OCI-LY7 (cell line): ENCODE measurements at regions not wholly inside any gene's neighbourhood (a gene's known extent, or its start where the extent isn't known, plus 50 kb on each side); places are given as distances from the start of the nearest gene placed in this dataset.
"Not testable (repeated sequence)": the region's sequence is repeated elsewhere in the genome, so short reads cannot be mapped to it uniquely, and the experiment has no call there.

ENCODE experiments used
- BruUV-seq: library from RNA; stranded (reverse); fragments of 400-500 nt; replicated peaks from 2 replicates; lab custom pipeline; 2021; lab: Mats Ljungman, UMichigan
- CTCF ChIA-PET: fragments of 300-600 bp; sonication (Branson Sonifier 250); formaldehyde crosslinking; loops from one replicate; lab custom pipeline; 2022; ENCODE audit warnings: antibody characterized with exemption; ENCODE audit not compliant: unreplicated experiment; lab: Charles Lee
- POLR2A ChIA-PET: fragments of 300-600 bp; sonication (Branson Sonifier 250); formaldehyde crosslinking; loops from one replicate; lab custom pipeline; 2022; ENCODE audit warnings: antibody characterized with exemption; lab: Charles Lee
- DNase-seq: peaks from one replicate; pipeline ENCODE4 v3.0.0-alpha.2; 2015; ENCODE audit warnings: low spot score
- H2AFZ ChIP-seq: fragments of 200-600 bp; sonication (generic), shearing (Covaris generic); 2 replicates; pipeline ENCODE4 v1.6.1; 2014; ENCODE audit warnings: mild to moderate bottlenecking, antibody characterized with exemption, low read length, moderate library complexity
- H3K27ac ChIP-seq: fragments of 200-600 bp; sonication (generic); 2 replicates; pipeline ENCODE4 v1.5.1; 2014; ENCODE audit warnings: mixed run types, low read depth, mild to moderate bottlenecking, moderate library complexity, low read length, inconsistent platforms; ENCODE audit not compliant: poor library complexity, severe bottlenecking
- H3K36me3 ChIP-seq: fragments of 200-600 bp; sonication (generic); 2 replicates; pipeline ENCODE4 v1.6.1; 2014; ENCODE audit warnings: mild to moderate bottlenecking, antibody characterized with exemption, low read length, moderate library complexity, mixed read lengths; ENCODE audit not compliant: insufficient read depth
- H3K4me1 ChIP-seq: fragments of 200-600 bp; sonication (generic); 2 replicates; pipeline ENCODE4 v1.5.1; 2014; ENCODE audit warnings: mild to moderate bottlenecking, low read length; ENCODE audit not compliant: insufficient read depth, poor library complexity, severe bottlenecking
- H3K4me2 ChIP-seq: fragments of 200-600 bp; sonication (generic); 2 replicates; pipeline ENCODE4 v1.6.1; 2014; ENCODE audit warnings: mild to moderate bottlenecking, low read length
- H3K4me3 ChIP-seq: fragments of 200-600 bp; sonication (generic); 2 replicates; pipeline ENCODE4 v1.5.1; 2014; ENCODE audit warnings: mild to moderate bottlenecking, low read depth, low read length; ENCODE audit not compliant: poor library complexity, severe bottlenecking
- H3K79me2 ChIP-seq: fragments of 200-600 bp; sonication (generic); 2 replicates; pipeline ENCODE4 v1.6.1; 2016; ENCODE audit warnings: low read depth, mild to moderate bottlenecking, low read length, moderate library complexity, mixed read lengths; ENCODE audit not compliant: insufficient read depth
- H3K9me2 ChIP-seq: fragments of 200-600 bp; sonication (generic); 2 replicates; pipeline ENCODE4 v1.6.1; 2016; ENCODE audit warnings: mild to moderate bottlenecking, low read length, mixed read lengths; ENCODE audit not compliant: insufficient read depth
- H3K9me3 ChIP-seq: fragments of 200-600 bp; sonication (generic); 2 replicates; pipeline ENCODE4 v1.6.1; 2014; ENCODE audit warnings: mild to moderate bottlenecking, mixed run types, low read length, mixed read lengths
- H4K20me1 ChIP-seq: fragments of 200-600 bp; sonication (generic); 2 replicates; pipeline ENCODE4 v1.6.1; 2014; ENCODE audit warnings: mild to moderate bottlenecking, antibody characterized with exemption, low read length, moderate library complexity, mixed read lengths; ENCODE audit not compliant: insufficient read depth
- CTCF ChIP-seq: fragments of 200-600 bp; sonication (generic); conservative IDR thresholded peaks from 2 replicates; pipeline ENCODE4 v1.5.1; 2014; ENCODE audit warnings: mild to moderate bottlenecking, antibody characterized with exemption, low read length, moderate library complexity, mixed read lengths
- EZH2phosphoT487 ChIP-seq: fragments of 200-600 bp; sonication (generic); IDR thresholded peaks from 2 replicates; pipeline ENCODE4 v1.6.1; 2018; ENCODE audit warnings: low read depth, borderline replicate concordance, mild to moderate bottlenecking, mixed run types, antibody characterized with exemption, low read length, moderate library complexity, mixed read lengths
- intact Hi-C: fragments of 100-400 bp; cut with micrococcal nuclease; formaldehyde crosslinking; loops from one replicate; pipeline ENCODE4 v1.10.0; 2022; ENCODE audit not compliant: unreplicated experiment

- no peaks in the 10 kb centered on the region for H4K20me1 ChIP-seq
- H2AFZ ChIP-seq: no peak overlapping the region
- H3K4me2 ChIP-seq: no peak overlapping the region
- H3K4me1 ChIP-seq: no peaks in the 10 kb centered on the region
- POLR2A ChIA-PET: interaction anchor here (0.7 to 1.5 kb wide), 2 partner anchors 12 to 284 kb away, joined by 3 to 4 read pairs; no protein-coding TSS in a partner anchor
- intact Hi-C loops: no loop called here
- no peaks in the 10 kb centered on the region for H3K9me3 ChIP-seq
- DNase-seq: no peak
- TF ChIP-seq EZH2phosphoT487 (no peak), CTCF (no peak)
- H3K79me2 ChIP-seq: no peaks in the 10 kb centered on the region
- CTCF ChIA-PET: no interaction called here
- H3K9me2 ChIP-seq: no peaks in the 10 kb centered on the region
- H3K36me3 ChIP-seq: no peaks in the 10 kb centered on the region
- no TSS peak for BruUV-seq
- H3K27ac ChIP-seq: no peak overlapping the region
- no peak overlapping the region for H3K4me3 ChIP-seq
Observed at GRCh38 chr6:63022631-63023030, 188.6 kb upstream of the FKBP1C start.

- CTCF ChIA-PET: no interaction called here
- Histone ChIP-seq H3K9me2 (no peaks in the 10 kb centered on the region), H3K79me2 (no peaks in the 10 kb centered on the region), H3K4me1 (no peaks in the 10 kb centered on the region), H2AFZ (no peak overlapping the region), H3K4me3 (no peak overlapping the region), H3K36me3 (no peaks in the 10 kb centered on the region), H3K4me2 (no peak overlapping the region), H3K27ac (no peak overlapping the region), H3K9me3 (no peaks in the 10 kb centered on the region), H4K20me1 (no peaks in the 10 kb centered on the region)
- no TSS peak for BruUV-seq
- POLR2A ChIA-PET: interaction anchor here (1.5 kb wide), 1 partner anchor 11 kb away, joined by 4 read pairs; no protein-coding TSS in a partner anchor
- intact Hi-C loops: no loop called here
- no peak for TF ChIP-seq EZH2phosphoT487
- no peak for DNase-seq
Observed at GRCh38 chr6:63023726-63024125, 187.5 kb upstream of the FKBP1C start.

DNA sequence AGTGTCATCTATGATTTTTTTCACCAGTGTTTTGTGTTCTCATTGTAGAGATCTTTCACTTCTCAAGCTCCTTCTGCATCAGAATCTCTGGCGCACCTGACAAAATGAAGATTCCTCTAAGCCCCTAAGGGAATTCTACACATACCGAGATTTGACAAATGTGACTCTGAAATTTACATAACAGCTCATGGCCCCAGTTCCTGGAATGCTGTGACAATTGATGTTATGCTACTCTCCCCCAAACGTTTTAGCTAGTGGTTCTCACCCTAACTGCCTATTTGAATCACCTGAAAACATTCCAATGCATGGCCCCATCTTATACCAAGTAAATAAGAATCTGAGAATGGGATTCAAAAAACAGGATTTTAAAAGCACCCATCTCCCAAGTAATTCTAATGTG lies 162.1 kb upstream of the FKBP1C start:
- POLR2A ChIA-PET: no interaction called here
- no peak overlapping the region for H3K4me3 ChIP-seq
- TF ChIP-seq CTCF: no peak
- no peak for TF ChIP-seq EZH2phosphoT487
- no peaks in the 10 kb centered on the region for H3K79me2 ChIP-seq
- H3K9me3 ChIP-seq: no peaks in the 10 kb centered on the region
- no TSS peak for BruUV-seq
- H4K20me1 ChIP-seq: no peaks in the 10 kb centered on the region
- no peaks in the 10 kb centered on the region for H3K9me2 ChIP-seq
- no peak for DNase-seq
- H2AFZ ChIP-seq: no peak overlapping the region
- intact Hi-C loops: no loop called here
- CTCF ChIA-PET: no interaction called here
- no peaks in the 10 kb centered on the region for H3K4me1 ChIP-seq
- no peak overlapping the region for H3K4me2 ChIP-seq
- no peaks in the 10 kb centered on the region for H3K36me3 ChIP-seq
- no peak overlapping the region for H3K27ac ChIP-seq

- H3K27ac ChIP-seq, CTCF ChIA-PET, H3K9me2 ChIP-seq, H3K36me3 ChIP-seq, H3K9me3 ChIP-seq, H4K20me1 ChIP-seq, intact Hi-C loops, H3K4me3 ChIP-seq, BruUV-seq, DNase-seq, H2AFZ ChIP-seq, H3K4me2 ChIP-seq, H3K4me1 ChIP-seq, POLR2A ChIA-PET, H3K79me2 ChIP-seq: not testable (repeated sequence)
Observed at GRCh38 chr6:63053206-63053605, 158.1 kb upstream of the FKBP1C start.
